SK-N-SH treated with all-trans-retinoic acid at 6 μM for 48 hours (cell line): ENCODE measurements at regions not wholly inside any gene's neighbourhood (a gene's known extent, or its start where the extent isn't known, plus 50 kb on each side); places are given as distances from the start of the nearest gene placed in this dataset.

Source experiments
- ATAC-seq: fragments of 200-7000 bp; cut with Tn5 transposase; 3 replicates; pipeline ENCODE4 v1.9.1; 2020; ENCODE audit warnings: mild to moderate bottlenecking, moderate library complexity
- ARNTL ChIP-seq: fragments of 450-650 bp; formaldehyde crosslinking; IDR thresholded peaks from 2 replicates; pipeline ENCODE4 v1.5.0; 2020; ENCODE audit warnings: low read depth, mild to moderate bottlenecking, moderate library complexity, borderline replicate concordance
- BACH2 ChIP-seq: fragments of 250-450 bp; sonication (Bioruptor Pico); IDR thresholded peaks from 2 replicates; pipeline ENCODE4 v1.9.0; 2021; ENCODE audit warnings: mild to moderate bottlenecking, borderline replicate concordance
- CSDC2 ChIP-seq: fragments of 250-450 bp; sonication (Bioruptor Pico); IDR thresholded peaks from 2 replicates; pipeline ENCODE4 v1.5.0; 2020; ENCODE audit warnings: mild to moderate bottlenecking, moderate library complexity
- ESRRG ChIP-seq: fragments of 250-450 bp; sonication (Bioruptor Pico); IDR thresholded peaks from 2 replicates; pipeline ENCODE4 v1.6.1; 2021; ENCODE audit warnings: mild to moderate bottlenecking
- GLIS3 ChIP-seq: fragments of 250-450 bp; sonication (Bioruptor Pico); IDR thresholded peaks from 2 replicates; pipeline ENCODE4 v1.5.0; 2020; ENCODE audit warnings: mild to moderate bottlenecking, moderate library complexity
- ISL1 ChIP-seq: fragments of 250-450 bp; sonication (Bioruptor Pico); IDR thresholded peaks from 2 replicates; pipeline ENCODE4 v2.1.2; 2022; ENCODE audit warnings: mild to moderate bottlenecking, moderate library complexity
- OSR1 ChIP-seq: fragments of 250-450 bp; sonication (Bioruptor Pico); IDR thresholded peaks from 2 replicates; pipeline ENCODE4 v1.8.0; 2022; ENCODE audit warnings: moderate library complexity, mild to moderate bottlenecking, inconsistent platforms
- PATZ1 ChIP-seq: fragments of 250-450 bp; sonication (Bioruptor Pico); IDR thresholded peaks from 2 replicates; pipeline ENCODE4 v1.8.0; 2020; ENCODE audit warnings: mild to moderate bottlenecking, moderate library complexity, borderline replicate concordance
- RARB ChIP-seq: fragments of 250-450 bp; sonication (Bioruptor Pico); IDR thresholded peaks from 2 replicates; pipeline ENCODE4 v1.8.0; 2021; ENCODE audit warnings: mild to moderate bottlenecking, moderate library complexity
- SNAI2 ChIP-seq: fragments of 250-450 bp; sonication (Bioruptor Pico); IDR thresholded peaks from 2 replicates; pipeline ENCODE4 v1.5.0; 2020; ENCODE audit warnings: mild to moderate bottlenecking, moderate library complexity
- TCF4 ChIP-seq: fragments of 250-450 bp; sonication (Bioruptor Pico); IDR thresholded peaks from 2 replicates; pipeline ENCODE4 v1.8.0; 2021; ENCODE audit warnings: mild to moderate bottlenecking, moderate library complexity, borderline replicate concordance
- TOX ChIP-seq: fragments of 250-450 bp; sonication (Bioruptor Pico); IDR thresholded peaks from 2 replicates; pipeline ENCODE4 v1.8.0; 2021; ENCODE audit warnings: mild to moderate bottlenecking, moderate library complexity, borderline replicate concordance
- TSHZ2 ChIP-seq: fragments of 250-450 bp; sonication (Bioruptor Pico); IDR thresholded peaks from 2 replicates; pipeline ENCODE4 v1.5.0; 2020; ENCODE audit warnings: mild to moderate bottlenecking, moderate library complexity
- ZC3H10 ChIP-seq: fragments of 250-450 bp; sonication (Bioruptor Pico); IDR thresholded peaks from 2 replicates; pipeline ENCODE4 v1.5.1; 2021; ENCODE audit warnings: mild to moderate bottlenecking, moderate library complexity
- ZFP3 ChIP-seq: fragments of 250-450 bp; sonication (Bioruptor Pico); IDR thresholded peaks from 2 replicates; pipeline ENCODE4 v1.5.0; 2020; ENCODE audit warnings: mild to moderate bottlenecking, moderate library complexity
- ZFP30 ChIP-seq: fragments of 450-650 bp; formaldehyde crosslinking; IDR thresholded peaks from 2 replicates; pipeline ENCODE4 v1.5.0; 2022; ENCODE audit warnings: mild to moderate bottlenecking, moderate library complexity
- ZNF565 ChIP-seq: fragments of 450-650 bp; formaldehyde crosslinking; conservative IDR thresholded peaks from 2 replicates; pipeline ENCODE4 v1.5.0; 2020; ENCODE audit warnings: low read depth, mild to moderate bottlenecking, moderate library complexity
- ZNF70 ChIP-seq: fragments of 450-650 bp; formaldehyde crosslinking; IDR thresholded peaks from 2 replicates; pipeline ENCODE4 v1.5.0; 2020; ENCODE audit warnings: mild to moderate bottlenecking, moderate library complexity
- ZNF8 ChIP-seq: fragments of 450-650 bp; formaldehyde crosslinking; IDR thresholded peaks from 2 replicates; pipeline ENCODE4 v1.5.0; 2020; ENCODE audit warnings: mild to moderate bottlenecking, moderate library complexity
- TF ChIP-seq, protein P1 (sequence below): fragments of 250-450 bp; sonication (Bioruptor Pico); IDR thresholded peaks from 2 replicates; pipeline ENCODE4 v1.5.1; 2020; ENCODE audit warnings: low read depth, mild to moderate bottlenecking, moderate library complexity
- TF ChIP-seq, protein P2 (sequence below): fragments of 250-450 bp; sonication (Bioruptor Pico); IDR thresholded peaks from 2 replicates; pipeline ENCODE4 v1.5.1; 2021; ENCODE audit warnings: mild to moderate bottlenecking, moderate library complexity

DNA sequence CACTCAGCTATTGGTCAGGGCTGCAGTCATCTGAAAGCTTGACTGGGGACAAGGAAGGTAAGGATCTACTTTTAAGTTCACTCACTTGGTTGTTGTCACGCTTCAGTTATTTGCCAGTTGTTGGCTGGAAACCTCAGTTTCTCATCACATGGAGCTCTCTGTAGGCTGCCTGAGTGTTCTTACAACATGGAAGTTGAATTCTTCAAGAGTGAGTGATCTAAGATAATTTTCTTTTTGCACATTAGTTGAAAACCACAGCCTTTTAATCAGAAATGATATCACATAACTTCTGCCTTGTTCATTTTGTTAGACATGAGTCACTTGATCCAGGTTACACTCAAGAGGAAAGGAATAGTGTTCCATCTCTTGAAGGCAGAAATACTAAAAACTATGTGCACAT, 552.7 kb downstream of the RAPGEF2 start:
- TF ChIP-seq ZNF70 (CRISPR knock-in tag) (no peak), TOX (CRISPR knock-in tag) (no peak), ISL1 (CRISPR knock-in tag) (peak; percentile 80)
- TF ChIP-seq, protein P1, sequence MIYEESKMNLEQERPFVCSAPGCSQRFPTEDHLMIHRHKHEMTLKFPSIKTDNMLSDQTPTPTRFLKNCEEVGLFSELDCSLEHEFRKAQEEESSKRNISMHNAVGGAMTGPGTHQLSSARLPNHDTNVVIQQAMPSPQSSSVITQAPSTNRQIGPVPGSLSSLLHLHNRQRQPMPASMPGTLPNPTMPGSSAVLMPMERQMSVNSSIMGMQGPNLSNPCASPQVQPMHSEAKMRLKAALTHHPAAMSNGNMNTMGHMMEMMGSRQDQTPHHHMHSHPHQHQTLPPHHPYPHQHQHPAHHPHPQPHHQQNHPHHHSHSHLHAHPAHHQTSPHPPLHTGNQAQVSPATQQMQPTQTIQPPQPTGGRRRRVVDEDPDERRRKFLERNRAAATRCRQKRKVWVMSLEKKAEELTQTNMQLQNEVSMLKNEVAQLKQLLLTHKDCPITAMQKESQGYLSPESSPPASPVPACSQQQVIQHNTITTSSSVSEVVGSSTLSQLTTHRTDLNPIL (CRISPR knock-in tag): 0 out of 2 replicates have a peak, but pooled peaks have one; percentile 42
- ATAC-seq: no peak

DNA sequence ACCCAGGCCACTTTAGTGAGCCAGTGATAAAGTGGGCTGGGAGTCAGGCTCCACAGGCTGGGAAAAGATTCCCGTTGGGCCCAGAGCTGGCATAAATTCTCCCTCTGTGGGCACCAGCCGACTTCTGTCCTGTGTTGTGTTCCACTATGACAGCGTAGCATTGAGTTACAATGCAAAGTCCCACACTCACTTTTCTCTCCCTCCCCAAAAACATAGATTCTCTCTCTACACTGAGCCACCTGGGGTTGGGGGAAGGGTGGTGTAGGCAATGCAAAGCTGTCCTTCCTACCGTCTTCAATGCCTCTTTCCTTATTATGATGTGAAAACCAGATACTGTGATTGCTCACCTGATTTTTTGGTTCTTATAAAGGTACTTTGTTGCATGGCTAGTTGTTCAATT, 566.2 kb downstream of the RAPGEF2 start:
- ATAC-seq: no peak
- TF ChIP-seq CSDC2 (CRISPR knock-in tag): no peak
- no peak for TF ChIP-seq ESRRG (CRISPR knock-in tag)
- no peak for TF ChIP-seq ZNF8 (CRISPR knock-in tag)
- TF ChIP-seq, protein P2, sequence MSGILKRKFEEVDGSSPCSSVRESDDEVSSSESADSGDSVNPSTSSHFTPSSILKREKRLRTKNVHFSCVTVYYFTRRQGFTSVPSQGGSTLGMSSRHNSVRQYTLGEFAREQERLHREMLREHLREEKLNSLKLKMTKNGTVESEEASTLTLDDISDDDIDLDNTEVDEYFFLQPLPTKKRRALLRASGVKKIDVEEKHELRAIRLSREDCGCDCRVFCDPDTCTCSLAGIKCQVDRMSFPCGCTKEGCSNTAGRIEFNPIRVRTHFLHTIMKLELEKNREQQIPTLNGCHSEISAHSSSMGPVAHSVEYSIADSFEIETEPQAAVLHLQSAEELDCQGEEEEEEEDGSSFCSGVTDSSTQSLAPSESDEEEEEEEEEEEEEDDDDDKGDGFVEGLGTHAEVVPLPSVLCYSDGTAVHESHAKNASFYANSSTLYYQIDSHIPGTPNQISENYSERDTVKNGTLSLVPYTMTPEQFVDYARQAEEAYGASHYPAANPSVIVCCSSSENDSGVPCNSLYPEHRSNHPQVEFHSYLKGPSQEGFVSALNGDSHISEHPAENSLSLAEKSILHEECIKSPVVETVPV: no peak
- no peak for TF ChIP-seq TCF4 (CRISPR knock-in tag)
- TF ChIP-seq, protein P1 (CRISPR knock-in tag): no peak
- TF ChIP-seq TOX (CRISPR knock-in tag): no peak
- no peak for TF ChIP-seq ZNF70 (CRISPR knock-in tag)
- no peak for TF ChIP-seq TSHZ2 (CRISPR knock-in tag)
- TF ChIP-seq GLIS3 (CRISPR knock-in tag): no peak
- TF ChIP-seq OSR1 (CRISPR knock-in tag): no peak
- no peak for TF ChIP-seq ZC3H10 (CRISPR knock-in tag)
- no peak for TF ChIP-seq ARNTL (CRISPR knock-in tag)
- TF ChIP-seq ZFP30 (CRISPR knock-in tag): no peak
- no peak for TF ChIP-seq ZNF565
- TF ChIP-seq ISL1 (CRISPR knock-in tag): no peak
- no peak for TF ChIP-seq PATZ1 (CRISPR knock-in tag)
- no peak for TF ChIP-seq RARB
- TF ChIP-seq BACH2 (CRISPR knock-in tag): no peak

GRCh38 chr4:159673221-159673620, 570.3 kb downstream of the RAPGEF2 start:
- no peak for ATAC-seq
- TF ChIP-seq CSDC2 (CRISPR knock-in tag) (no peak), ZFP3 (CRISPR knock-in tag) (no peak), ARNTL (CRISPR knock-in tag) (no peak), ESRRG (CRISPR knock-in tag) (no peak), OSR1 (CRISPR knock-in tag) (no peak), GLIS3 (CRISPR knock-in tag) (no peak), ISL1 (CRISPR knock-in tag) (no peak), ZFP30 (CRISPR knock-in tag) (no peak)

GRCh38 chr4:159674241-159674640, 571.4 kb downstream of the RAPGEF2 start:
- ATAC-seq: no peak
- TF ChIP-seq ZNF8 (CRISPR knock-in tag) (no peak), TCF4 (CRISPR knock-in tag) (no peak), ZFP30 (CRISPR knock-in tag) (no peak), PATZ1 (CRISPR knock-in tag) (no peak), RARB (no peak), SNAI2 (no peak), ARNTL (CRISPR knock-in tag) (no peak)
- TF ChIP-seq, protein P2: no peak
- TF ChIP-seq, protein P1 (CRISPR knock-in tag): no peak
